Stimulated activated memory B cell treated with anti-CD40 and anti-IgM and Interleukin-4, amounts not matched to agents 10 μg/mL and 1 μg/mL and 100 μg/mL, for 72 hours (primary cell): ENCODE measurements at regions not wholly inside any gene's neighbourhood (a gene's known extent, or its start where the extent isn't known, plus 50 kb on each side); places are given as distances from the start of the nearest gene placed in this dataset.

Experiments
- ATAC-seq: fragments of 150-1000 bp; cut with Tn5 transposase; 2 replicates; pipeline ENCODE4 v1.10.0; 2021
- H3K27ac Mint-ChIP-seq: one replicate; pipeline ENCODE4 v1.8.0; 2022; ENCODE audit warnings: mild to moderate bottlenecking, mixed read lengths
- H3K27me3 Mint-ChIP-seq: one replicate; pipeline ENCODE4 v1.8.0; 2022; ENCODE audit warnings: mixed read lengths
- H3K36me3 Mint-ChIP-seq: one replicate; pipeline ENCODE4 v1.8.0; 2022; ENCODE audit warnings: mixed read lengths
- H3K4me1 Mint-ChIP-seq: one replicate; pipeline ENCODE4 v1.8.0; 2022; ENCODE audit warnings: mixed read lengths
- H3K4me3 Mint-ChIP-seq: one replicate; pipeline ENCODE4 v1.8.0; 2022; ENCODE audit warnings: mild to moderate bottlenecking, moderate library complexity, mixed read lengths
- H3K9me3 Mint-ChIP-seq: one replicate; pipeline ENCODE4 v1.8.0; 2022; ENCODE audit warnings: mixed read lengths

DNA sequence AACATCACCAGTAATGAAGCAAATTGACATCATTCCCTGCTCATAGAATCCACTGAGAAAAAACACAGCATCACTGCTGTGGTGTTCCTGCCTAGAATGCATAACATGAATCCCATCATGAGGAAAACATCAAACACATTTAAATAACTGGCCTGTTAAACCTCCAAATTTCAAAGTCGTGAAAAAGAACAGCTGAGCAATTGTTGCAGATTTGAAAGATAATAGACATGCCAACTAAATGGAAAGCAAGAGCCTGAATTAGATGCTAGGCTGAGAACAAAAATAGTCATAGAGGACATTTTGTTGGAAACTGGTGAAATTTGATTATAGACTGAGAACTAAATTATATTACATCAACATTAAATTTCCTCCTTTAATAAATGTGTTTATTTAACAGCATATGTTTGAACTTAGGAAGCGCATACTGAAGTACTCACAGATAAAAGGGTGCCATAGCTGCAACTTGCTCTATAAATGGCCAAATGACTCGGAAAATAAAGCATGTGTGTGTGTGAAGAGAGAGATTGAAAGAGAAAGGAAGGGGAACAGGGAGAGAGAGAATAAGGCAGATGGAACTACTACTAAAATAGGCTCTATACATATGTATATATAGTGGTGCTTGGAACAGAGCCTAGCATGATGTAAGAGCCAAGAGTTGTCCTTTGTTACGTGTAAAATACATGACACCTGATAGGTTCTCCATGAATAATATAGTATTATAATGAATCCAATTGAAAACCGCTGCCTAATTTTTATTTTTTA lies 305.0 kb upstream of the MON1B start:
- no peak for ATAC-seq
- Mint-ChIP-seq H3K36me3 (no peaks in the 10 kb centered on the region), H3K27me3 (no peaks in the 10 kb centered on the region), H3K4me3 (no peak overlapping the region), H3K27ac (no peak overlapping the region), H3K9me3 (no peaks in the 10 kb centered on the region), H3K4me1 (no peaks in the 10 kb centered on the region)

DNA sequence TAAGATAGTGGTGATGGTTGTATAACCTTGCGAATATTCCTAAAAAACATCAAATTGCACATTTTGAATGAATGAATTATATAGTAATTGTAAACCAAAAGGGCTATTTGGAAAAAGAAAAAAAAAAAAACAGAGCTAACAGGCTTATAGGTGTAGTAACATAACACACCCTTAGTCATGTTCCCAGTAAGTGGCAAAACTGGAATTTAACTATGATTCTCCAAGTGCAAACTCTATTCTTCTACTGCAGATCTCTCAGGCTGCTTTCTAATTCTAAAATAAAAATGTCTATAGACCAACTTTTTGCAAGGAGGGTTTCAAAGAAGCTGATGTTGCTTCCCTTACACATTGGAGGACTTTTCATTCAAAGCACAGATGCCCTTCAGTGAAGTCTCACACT lies 293.2 kb upstream of the MON1B start:
- Mint-ChIP-seq H3K27ac (no peak overlapping the region), H3K36me3 (no peaks in the 10 kb centered on the region), H3K27me3 (no peaks in the 10 kb centered on the region), H3K4me1 (no peaks in the 10 kb centered on the region), H3K4me3 (no peak overlapping the region), H3K9me3 (peaks cover 7% of the 10 kb centered on the region)
- ATAC-seq: no peak

DNA sequence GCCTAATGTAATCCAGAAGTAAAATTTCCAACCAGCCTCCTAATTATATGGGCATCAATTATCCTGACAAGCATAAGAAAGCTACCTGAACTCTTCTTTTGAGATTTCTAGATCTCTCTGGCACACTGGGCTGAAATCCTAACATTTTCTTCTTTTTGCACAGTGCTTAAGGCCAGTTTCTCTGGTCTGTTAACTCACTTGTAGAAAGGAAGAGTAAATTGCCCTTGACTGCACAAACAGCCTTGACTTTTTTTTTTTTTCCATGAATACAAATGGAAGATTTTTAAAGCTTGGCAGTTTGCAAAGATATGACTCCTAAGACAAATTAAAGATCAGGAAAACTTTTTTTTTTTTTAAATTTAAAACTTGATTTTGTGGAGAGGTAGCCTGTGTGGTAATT lies 291.2 kb upstream of the MON1B start:
- Mint-ChIP-seq H3K4me1 (no peaks in the 10 kb centered on the region), H3K36me3 (no peaks in the 10 kb centered on the region), H3K27ac (no peak overlapping the region), H3K4me3 (no peak overlapping the region), H3K9me3 (peaks cover 6% of the 10 kb centered on the region), H3K27me3 (no peaks in the 10 kb centered on the region)
- no peak for ATAC-seq

DNA sequence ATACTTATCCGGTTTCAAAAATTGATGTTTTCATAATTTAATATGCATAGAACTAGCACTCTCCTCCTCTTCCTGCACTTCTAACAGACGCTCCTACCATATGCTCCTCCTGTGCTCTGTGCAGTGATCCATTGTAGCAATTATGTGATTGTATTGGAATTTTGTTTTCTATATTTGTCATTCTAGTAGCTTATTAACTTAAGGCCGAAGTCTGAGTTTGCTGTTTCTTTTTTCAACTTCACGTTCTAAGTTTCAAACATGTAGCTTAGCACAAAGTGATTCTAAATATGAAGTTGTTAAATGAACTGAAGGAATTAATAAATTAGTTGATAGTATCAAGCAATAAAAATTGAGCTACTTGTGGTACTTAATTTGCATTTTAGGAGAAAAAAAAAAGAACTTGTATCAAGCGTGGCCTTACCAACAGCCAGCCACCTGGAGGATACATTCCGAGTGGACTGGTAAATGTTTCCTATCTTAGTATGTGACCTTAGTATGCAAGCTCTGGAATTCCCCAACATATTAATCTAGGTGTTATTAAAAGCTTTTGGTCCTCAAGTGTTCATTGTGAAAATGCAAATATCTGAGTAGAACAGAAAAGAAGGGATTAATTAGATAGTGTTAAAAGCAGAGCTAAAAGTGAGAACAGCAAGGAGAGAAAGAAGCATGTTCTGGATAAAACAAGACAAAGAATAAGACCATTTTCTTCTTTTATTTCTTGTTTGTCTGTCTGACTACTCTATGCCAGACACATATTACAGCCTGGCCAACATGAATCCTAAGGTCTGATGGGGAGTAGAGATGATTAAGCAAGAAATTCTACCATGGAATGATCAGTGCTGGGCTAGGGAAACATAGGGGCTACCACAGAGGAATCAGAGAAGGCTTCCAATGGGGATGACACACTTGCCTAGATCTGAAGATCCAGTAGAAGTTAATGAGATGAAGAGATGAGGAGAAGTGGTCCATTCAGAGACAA lies 290.4 kb upstream of the MON1B start:
- Mint-ChIP-seq H3K36me3 (no peaks in the 10 kb centered on the region), H3K4me1 (no peaks in the 10 kb centered on the region), H3K9me3 (peaks cover 3% of the 10 kb centered on the region), H3K27me3 (no peaks in the 10 kb centered on the region), H3K27ac (no peak overlapping the region), H3K4me3 (no peak overlapping the region)
- ATAC-seq: no peak

DNA sequence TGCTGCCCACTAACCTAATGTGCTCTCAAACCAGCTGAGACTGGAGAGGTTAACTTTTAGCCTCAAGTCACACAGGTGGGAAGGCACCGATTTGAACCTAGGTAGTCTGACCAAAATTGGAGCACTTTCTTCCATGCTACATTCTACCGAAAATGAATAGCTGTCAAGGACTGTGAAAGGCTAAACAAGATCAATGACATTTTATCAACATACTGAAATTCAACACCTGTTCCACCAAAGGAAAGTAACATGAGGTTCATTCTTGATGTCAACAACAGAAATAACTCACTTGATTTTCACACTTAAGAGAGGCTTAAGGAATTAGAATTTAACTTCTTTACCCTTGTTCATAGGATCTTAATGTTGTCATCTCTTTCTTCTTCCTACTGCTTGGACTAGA lies 284.4 kb upstream of the MON1B start:
- no peaks in the 10 kb centered on the region for H3K27me3 Mint-ChIP-seq
- no peaks in the 10 kb centered on the region for H3K36me3 Mint-ChIP-seq

DNA sequence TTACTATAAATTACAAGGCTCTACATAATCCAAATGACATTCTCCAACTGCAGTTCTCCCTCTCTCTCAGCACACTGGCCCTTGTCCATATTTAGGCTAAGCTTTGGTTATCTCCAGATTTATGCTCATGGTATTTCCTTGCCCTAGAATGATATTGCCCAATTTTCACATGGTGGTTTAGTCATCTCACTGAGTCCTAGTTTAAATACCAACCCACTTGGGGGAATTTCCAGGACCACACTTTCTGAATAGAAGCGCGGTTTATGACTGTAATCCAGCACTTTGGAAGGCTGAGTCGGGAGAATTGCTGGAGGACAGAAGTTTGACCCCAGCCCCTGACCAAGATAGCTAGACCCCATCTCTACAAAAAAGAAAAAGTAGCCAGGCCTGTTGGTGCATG lies 280.1 kb upstream of the MON1B start:
- no peak for ATAC-seq
- Mint-ChIP-seq H3K4me3 (no peak overlapping the region), H3K4me1 (no peaks in the 10 kb centered on the region), H3K27me3 (no peaks in the 10 kb centered on the region), H3K9me3 (peaks cover 3% of the 10 kb centered on the region), H3K27ac (no peak overlapping the region), H3K36me3 (no peaks in the 10 kb centered on the region)

More for the DNA sequence above, 284.4 kb upstream of the MON1B start:
- Mint-ChIP-seq H3K4me1 (no peaks in the 10 kb centered on the region), H3K27ac (no peak overlapping the region), H3K4me3 (no peak overlapping the region), H3K9me3 (no peaks in the 10 kb centered on the region)
- no peak for ATAC-seq

DNA sequence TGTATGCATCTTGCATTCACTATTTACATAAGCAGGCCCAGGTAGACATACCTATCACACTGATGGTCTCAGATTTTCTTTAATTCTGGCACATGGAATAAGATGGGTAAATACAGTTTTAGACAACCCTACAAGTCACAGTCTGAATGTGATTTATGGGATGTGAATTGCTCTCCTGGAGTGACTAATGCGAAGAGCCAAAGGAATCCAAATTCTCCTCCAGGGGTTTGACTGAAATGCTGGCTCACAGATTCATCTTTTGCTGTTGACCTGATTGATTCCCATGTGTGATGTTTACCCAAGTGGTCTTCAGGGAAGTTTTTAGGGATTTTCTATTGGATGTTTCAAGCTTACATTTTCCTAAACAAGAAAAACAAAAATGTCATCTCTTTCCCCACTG lies 277.9 kb upstream of the MON1B start:
- no peaks in the 10 kb centered on the region for H3K36me3 Mint-ChIP-seq
- peaks cover 6% of the 10 kb centered on the region for H3K9me3 Mint-ChIP-seq
- no peak overlapping the region for H3K4me3 Mint-ChIP-seq
- H3K27ac Mint-ChIP-seq: no peak overlapping the region
- no peaks in the 10 kb centered on the region for H3K4me1 Mint-ChIP-seq
- no peak for ATAC-seq
- no peaks in the 10 kb centered on the region for H3K27me3 Mint-ChIP-seq

DNA sequence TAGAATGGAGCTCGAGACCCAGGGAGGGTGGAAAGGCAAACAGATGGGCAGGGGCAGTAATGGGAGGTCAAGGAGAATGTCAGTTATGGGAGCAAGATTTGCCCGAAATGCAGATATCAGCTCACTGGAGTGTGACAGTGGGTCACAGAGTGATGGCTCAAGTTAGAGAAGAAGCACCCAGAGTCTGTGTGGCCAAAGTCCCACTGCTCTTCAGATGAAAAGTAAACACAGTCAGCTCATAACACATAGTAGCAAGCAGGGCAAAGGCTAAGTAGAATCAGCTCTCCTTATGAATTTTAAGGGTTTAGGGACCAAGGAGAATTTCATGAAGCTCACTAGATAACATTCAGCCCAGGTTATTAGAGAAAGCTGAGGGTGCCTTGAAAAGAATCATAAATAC lies 264.9 kb upstream of the MON1B start:
- Mint-ChIP-seq H3K9me3 (peaks cover 3% of the 10 kb centered on the region), H3K27ac (no peak overlapping the region), H3K36me3 (no peaks in the 10 kb centered on the region), H3K27me3 (no peaks in the 10 kb centered on the region), H3K4me3 (no peak overlapping the region), H3K4me1 (no peaks in the 10 kb centered on the region)
- ATAC-seq: no peak

DNA sequence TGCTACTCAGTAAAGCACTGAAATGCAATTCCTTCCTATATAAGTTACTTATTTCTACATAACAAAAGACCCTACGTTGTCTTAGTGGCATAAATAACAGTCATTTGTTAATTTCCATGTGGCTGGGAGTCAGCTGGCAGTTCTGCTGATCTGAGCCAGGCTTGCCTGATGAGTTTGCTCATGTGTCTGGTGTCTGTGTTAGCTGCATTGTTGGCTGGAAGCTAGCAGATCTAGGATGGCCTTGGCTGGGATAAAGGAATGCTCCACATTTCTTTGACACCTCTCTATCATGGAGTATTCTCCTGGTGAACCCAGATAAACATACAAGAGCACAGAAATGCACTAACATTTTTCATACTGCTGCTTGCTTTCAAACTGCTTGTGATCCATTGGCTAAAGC lies 264.4 kb upstream of the MON1B start:
- Mint-ChIP-seq H3K36me3 (no peaks in the 10 kb centered on the region), H3K27ac (no peak overlapping the region), H3K4me3 (no peak overlapping the region), H3K27me3 (no peaks in the 10 kb centered on the region), H3K4me1 (no peaks in the 10 kb centered on the region), H3K9me3 (peaks cover 3% of the 10 kb centered on the region)
- ATAC-seq: no peak

DNA sequence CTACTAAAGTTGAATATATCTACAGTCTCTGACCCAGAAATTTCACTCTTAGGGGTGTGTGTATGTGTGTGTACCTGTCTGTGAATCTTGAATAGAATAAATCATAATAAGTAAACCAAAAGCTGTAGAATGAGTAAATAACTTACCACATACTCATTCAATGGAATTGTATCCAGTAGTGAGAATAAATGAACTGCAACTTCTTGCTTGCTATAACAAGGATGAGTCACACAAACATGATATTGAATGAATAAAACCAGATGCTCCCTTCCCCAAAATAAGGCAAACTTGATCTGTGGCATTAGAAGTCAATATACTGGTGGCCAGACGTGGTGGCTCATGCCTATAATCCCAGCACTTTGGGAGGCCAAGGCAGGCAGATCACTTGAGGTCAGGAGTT lies 259.8 kb upstream of the MON1B start:
- ATAC-seq: no peak
- Mint-ChIP-seq H3K27me3 (no peaks in the 10 kb centered on the region), H3K9me3 (peaks cover 3% of the 10 kb centered on the region), H3K4me1 (no peaks in the 10 kb centered on the region), H3K4me3 (no peak overlapping the region), H3K27ac (no peak overlapping the region), H3K36me3 (no peaks in the 10 kb centered on the region)

DNA sequence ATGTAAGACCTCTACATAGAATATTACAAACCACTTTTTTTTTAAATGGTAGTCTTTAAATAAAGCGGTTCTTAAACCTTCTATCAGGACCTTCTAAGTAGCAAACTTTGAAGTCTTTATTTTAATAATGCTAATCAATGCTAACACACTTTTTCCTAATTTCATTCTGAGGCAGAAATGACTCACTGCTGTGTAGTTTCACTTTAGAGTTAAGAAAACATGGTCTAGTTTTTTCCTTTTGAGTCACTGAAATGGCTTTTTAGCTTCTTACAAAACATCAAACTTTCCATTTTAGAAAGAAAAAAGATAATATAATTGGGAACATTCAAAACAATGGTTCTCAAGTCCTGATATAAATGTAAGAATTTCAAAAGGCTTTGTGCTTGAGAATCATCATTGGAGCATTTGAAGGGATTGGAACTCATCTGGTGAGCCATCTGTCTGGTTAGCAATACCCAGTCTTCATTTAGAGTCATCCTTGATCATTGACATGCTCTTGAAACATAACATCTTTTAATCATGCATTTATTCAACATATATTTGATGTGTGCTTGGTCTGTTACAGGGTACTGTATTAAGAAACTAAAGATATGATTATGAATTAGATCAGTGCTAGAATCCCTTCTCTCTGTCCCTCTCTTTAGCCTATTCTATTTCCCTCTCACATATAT lies 258.3 kb upstream of the MON1B start:
- no peak for ATAC-seq
- Mint-ChIP-seq H3K4me3 (no peak overlapping the region), H3K9me3 (peaks cover 3% of the 10 kb centered on the region), H3K27me3 (no peaks in the 10 kb centered on the region), H3K36me3 (no peaks in the 10 kb centered on the region), H3K27ac (no peak overlapping the region), H3K4me1 (no peaks in the 10 kb centered on the region)

DNA sequence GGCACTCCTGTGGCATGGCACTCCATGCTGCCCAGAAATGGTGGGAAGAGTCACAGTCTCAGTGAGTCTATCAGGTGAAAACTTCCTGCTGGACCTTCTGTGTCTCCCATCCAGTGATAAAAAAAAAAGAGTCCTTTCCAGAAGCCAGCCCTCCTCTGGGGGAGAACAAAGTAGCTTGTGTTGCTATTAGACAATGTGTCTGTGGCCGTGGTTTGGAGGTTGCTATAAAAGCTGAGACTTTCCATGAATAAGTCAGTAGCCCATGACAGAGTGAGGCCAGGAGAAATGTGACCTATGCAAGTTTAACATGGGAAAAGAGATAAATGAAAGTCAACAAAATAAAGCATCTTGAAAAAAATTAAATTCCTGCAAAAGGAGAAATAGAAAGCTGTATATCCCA lies 250.7 kb upstream of the MON1B start:
- no peak overlapping the region for H3K27ac Mint-ChIP-seq
- peaks cover 3% of the 10 kb centered on the region for H3K9me3 Mint-ChIP-seq
- no peaks in the 10 kb centered on the region for H3K36me3 Mint-ChIP-seq
- no peak for ATAC-seq
- H3K4me1 Mint-ChIP-seq: no peaks in the 10 kb centered on the region
- peaks cover 8% of the 10 kb centered on the region for H3K27me3 Mint-ChIP-seq
- no peak overlapping the region for H3K4me3 Mint-ChIP-seq

DNA sequence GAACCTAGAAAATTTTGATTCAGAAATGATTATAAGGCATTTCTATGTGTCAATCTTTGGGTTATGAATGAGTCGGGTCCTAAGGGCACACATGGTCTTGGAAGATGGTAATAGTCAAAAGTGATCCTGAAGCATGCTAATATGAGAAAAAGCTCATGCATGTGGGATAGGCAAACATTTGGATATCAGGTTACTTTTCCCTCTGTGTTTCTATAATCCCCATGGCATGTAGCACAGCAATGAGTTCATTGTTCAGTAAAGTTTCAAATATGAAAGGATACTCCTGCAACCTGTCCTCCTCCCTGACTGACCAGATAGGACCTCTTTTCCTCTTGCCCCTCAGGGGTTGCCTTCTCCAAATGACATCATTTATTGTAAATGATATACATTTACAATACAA lies 249.9 kb upstream of the MON1B start:
- H3K4me1 Mint-ChIP-seq: no peaks in the 10 kb centered on the region
- H3K36me3 Mint-ChIP-seq: no peaks in the 10 kb centered on the region
- no peak for ATAC-seq
- H3K9me3 Mint-ChIP-seq: no peaks in the 10 kb centered on the region
- H3K4me3 Mint-ChIP-seq: no peak overlapping the region
- H3K27me3 Mint-ChIP-seq: peaks cover 8% of the 10 kb centered on the region
- H3K27ac Mint-ChIP-seq: no peak overlapping the region

DNA sequence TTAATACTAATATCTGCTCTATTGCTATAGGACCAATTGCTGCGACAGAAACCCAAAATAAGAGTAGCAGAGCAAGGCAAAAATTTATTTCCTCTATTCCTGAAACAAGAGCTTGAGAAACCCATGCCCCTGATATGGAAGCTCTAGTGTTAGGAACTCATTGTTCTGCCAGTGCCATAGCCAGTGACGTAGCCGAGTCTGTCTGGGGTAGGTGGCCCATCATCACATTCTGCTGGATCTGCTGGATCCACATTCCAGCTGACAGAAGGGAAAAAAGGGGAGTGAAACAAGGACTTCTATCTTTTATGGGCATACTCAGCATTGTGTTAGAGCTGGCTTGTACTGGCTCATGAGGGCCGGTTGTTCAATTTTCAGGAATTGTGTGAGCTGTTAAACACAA lies 248.9 kb upstream of the MON1B start:
- Mint-ChIP-seq H3K4me3 (no peak overlapping the region), H3K4me1 (no peaks in the 10 kb centered on the region)
- no peak for ATAC-seq

DNA sequence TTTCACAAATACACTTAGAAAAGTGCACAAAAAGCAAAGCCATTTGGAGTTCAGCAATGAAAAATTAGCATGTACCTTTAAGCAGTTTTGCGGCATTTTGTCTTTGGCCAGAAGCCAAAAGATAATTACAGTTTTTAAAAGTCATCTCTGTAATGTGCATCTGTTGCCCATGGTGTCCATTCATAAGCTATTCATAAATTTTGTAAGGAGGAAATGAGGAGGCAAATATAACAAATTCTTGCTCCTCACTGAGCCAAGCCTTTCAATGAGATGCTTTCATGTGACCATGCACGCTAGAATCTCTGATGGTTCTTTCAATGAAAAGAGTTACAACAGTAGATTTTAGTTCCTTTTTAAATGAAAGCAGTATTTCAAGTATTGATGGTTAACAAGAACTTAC lies 247.1 kb upstream of the MON1B start:
- Mint-ChIP-seq H3K36me3 (no peaks in the 10 kb centered on the region), H3K4me3 (no peak overlapping the region), H3K4me1 (no peaks in the 10 kb centered on the region), H3K9me3 (no peaks in the 10 kb centered on the region), H3K27ac (no peak overlapping the region), H3K27me3 (peaks cover 8% of the 10 kb centered on the region)
- no peak for ATAC-seq

More for the DNA sequence above, 248.9 kb upstream of the MON1B start:
- Mint-ChIP-seq H3K9me3 (no peaks in the 10 kb centered on the region), H3K36me3 (no peaks in the 10 kb centered on the region), H3K27me3 (peaks cover 8% of the 10 kb centered on the region), H3K27ac (no peak overlapping the region)
